SJSA1 (cell line): ENCODE measurements at regions not wholly inside any gene's neighbourhood (a gene's known extent, or its start where the extent isn't known, plus 50 kb on each side); places are given as distances from the start of the nearest gene placed in this dataset.

Experiments used
- DNase-seq, 2 experiments: peaks; one replicate each; pipeline ENCODE4 v3.0.0-alpha.2; 2015 to 2020; ENCODE audit warnings: low spot score in 2 of 2, low read depth in 1 of 2
- H3K27ac ChIP-seq: fragments of 250-450 bp; sonication (Bioruptor Pico); 2 replicates; pipeline ENCODE4 v1.5.1; 2020; ENCODE audit warnings: mild to moderate bottlenecking, moderate library complexity
- H3K27me3 ChIP-seq: fragments of 250-450 bp; sonication (Bioruptor Pico); replicated peaks from 2 replicates; pipeline ENCODE4 v1.5.1; 2020; ENCODE audit warnings: mild to moderate bottlenecking, moderate library complexity
- H3K36me3 ChIP-seq: fragments of 250-450 bp; sonication (Bioruptor Pico); 2 replicates; pipeline ENCODE4 v1.5.1; 2020; ENCODE audit warnings: mild to moderate bottlenecking
- H3K4me1 ChIP-seq: fragments of 250-450 bp; sonication (Bioruptor Pico); replicated peaks from 2 replicates; pipeline ENCODE4 v1.6.1; 2021; ENCODE audit warnings: mild to moderate bottlenecking
- H3K4me3 ChIP-seq: fragments of 250-450 bp; sonication (Bioruptor Pico); 2 replicates; pipeline ENCODE4 v1.5.1; 2020; ENCODE audit warnings: mild to moderate bottlenecking
- H3K9me3 ChIP-seq: fragments of 250-450 bp; sonication (Bioruptor Pico); replicated peaks from 2 replicates; pipeline ENCODE4 v1.5.1; 2020; ENCODE audit warnings: mild to moderate bottlenecking

GRCh38 chr18:78510091-78510490 lies 469.5 kb upstream of the SALL3 start:
- peaks cover 4% of the 10 kb centered on the region; the same call in 1 of the 2 replicates for H3K9me3 ChIP-seq
- H3K4me3 ChIP-seq: no peak overlapping the region
- H3K27ac ChIP-seq: no peak overlapping the region
- no peaks in the 10 kb centered on the region for H3K27me3 ChIP-seq
- no peaks in the 10 kb centered on the region for H3K36me3 ChIP-seq
- no peaks in the 10 kb centered on the region for H3K4me1 ChIP-seq
- DNase-seq: no peak

DNA sequence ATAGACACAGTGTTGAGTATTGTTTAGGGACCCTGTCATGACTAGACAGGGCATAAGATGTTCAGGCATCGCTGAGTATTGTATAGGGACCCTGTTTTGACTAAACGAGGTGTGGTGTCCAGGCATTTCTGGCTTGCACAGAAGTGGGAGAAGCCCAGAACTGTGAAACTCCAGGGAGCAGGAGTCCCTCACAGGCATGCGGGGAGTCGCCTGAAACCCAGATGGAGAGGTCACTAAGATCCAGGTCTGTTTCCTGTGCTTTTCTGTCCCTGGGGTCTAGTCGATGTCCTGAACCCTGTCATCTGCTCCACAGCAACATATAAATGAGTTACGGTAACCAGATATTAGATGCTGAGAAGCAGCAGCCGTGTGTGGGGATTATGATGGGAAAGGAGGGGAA lies 469.0 kb upstream of the SALL3 start:
- no peak overlapping the region for H3K4me3 ChIP-seq
- DNase-seq: no peak
- no peaks in the 10 kb centered on the region for H3K4me1 ChIP-seq
- H3K36me3 ChIP-seq: no peaks in the 10 kb centered on the region
- no peaks in the 10 kb centered on the region for H3K27me3 ChIP-seq
- peaks cover 4% of the 10 kb centered on the region; the same call in 1 of the 2 replicates for H3K9me3 ChIP-seq
- no peak overlapping the region for H3K27ac ChIP-seq

- peak in 1 of 2 experiments; percentile 34 for DNase-seq
- Histone ChIP-seq H3K27me3 (no peaks in the 10 kb centered on the region), H3K4me3 (no peak overlapping the region), H3K4me1 (no peaks in the 10 kb centered on the region), H3K9me3 (peaks cover 4% of the 10 kb centered on the region; the same call in 1 of the 2 replicates), H3K36me3 (no peaks in the 10 kb centered on the region), H3K27ac (no peak overlapping the region)
These were observed 467.7 kb upstream of the SALL3 start for GRCh38 chr18:78511666-78512601.

DNA sequence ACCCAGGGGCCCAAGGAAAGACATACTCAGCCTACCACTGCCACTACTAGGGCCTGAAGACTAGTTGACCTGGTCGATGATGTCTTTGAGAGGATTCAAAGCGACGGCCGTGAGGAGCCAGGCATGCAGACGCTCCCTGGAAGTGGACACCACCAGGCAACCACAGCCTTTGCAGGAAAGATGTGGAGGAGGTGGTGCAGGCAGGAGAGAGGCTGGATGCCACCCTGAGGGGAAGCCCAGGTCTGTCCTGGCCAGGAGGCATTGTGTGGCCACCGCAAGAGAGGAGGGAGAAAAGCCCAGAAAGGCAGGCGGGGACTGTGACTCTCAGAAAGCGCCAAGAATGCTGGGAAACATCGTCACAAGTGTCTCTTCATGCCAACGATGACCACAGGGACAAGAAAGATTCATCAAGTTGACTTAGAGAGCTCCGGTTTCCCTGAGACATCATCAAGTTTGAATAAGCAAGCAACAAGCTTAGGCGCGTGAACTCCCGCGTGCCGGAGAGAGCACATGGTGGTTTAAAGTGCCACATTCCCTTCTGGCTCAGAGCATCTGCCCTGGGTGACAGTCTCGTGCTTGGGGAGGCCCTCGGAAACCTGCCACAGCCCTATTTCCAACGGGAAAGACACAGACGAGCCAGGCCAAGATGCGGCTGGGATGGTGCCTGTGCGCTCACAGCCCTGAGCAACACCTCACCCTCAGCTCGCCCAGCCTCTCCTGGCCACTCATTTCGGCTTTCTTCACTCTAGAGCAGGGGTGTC lies 464.5 kb upstream of the SALL3 start:
- Histone ChIP-seq H3K9me3 (peaks cover under 1% of the 10 kb centered on the region), H3K27ac (no peak overlapping the region), H3K27me3 (no peaks in the 10 kb centered on the region), H3K4me1 (no peaks in the 10 kb centered on the region), H3K36me3 (no peaks in the 10 kb centered on the region), H3K4me3 (no peak overlapping the region)
- DNase-seq: peak in 1 of 2 experiments; percentile 24

- H3K9me3 ChIP-seq: peaks cover 6% of the 10 kb centered on the region
- H3K27ac ChIP-seq: no peak overlapping the region
- DNase-seq: no peak
- no peak overlapping the region for H3K4me3 ChIP-seq
- no peaks in the 10 kb centered on the region for H3K36me3 ChIP-seq
- no peaks in the 10 kb centered on the region for H3K4me1 ChIP-seq
- H3K27me3 ChIP-seq: no peaks in the 10 kb centered on the region
These were observed 462.3 kb upstream of the SALL3 start for GRCh38 chr18:78517328-78517727.

- Histone ChIP-seq H3K4me1 (no peaks in the 10 kb centered on the region), H3K9me3 (peaks cover 9% of the 10 kb centered on the region), H3K36me3 (no peaks in the 10 kb centered on the region), H3K27me3 (no peaks in the 10 kb centered on the region), H3K27ac (no peak overlapping the region), H3K4me3 (no peak overlapping the region)
- DNase-seq: no peak
These were observed 461.6 kb upstream of the SALL3 start for GRCh38 chr18:78517973-78518372.

DNA sequence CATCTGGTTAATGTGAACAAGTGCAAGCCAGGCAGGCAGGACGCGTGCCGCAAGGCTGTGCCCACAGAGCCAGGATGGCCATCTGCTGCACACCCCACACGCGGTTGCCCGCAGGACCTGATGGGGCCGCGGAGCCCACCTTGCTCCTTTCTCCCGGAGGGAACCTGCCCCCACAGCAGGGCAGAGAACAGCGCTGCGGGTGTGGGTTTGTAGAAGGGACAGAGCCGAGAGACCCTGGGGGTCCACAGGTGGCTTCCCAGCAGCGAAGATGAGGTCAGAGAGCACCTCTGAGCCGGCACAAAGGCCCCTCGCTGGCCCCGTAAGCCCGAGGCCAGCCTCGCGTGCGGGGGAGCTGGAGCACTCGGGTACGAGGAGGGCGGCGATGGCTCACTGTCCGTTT lies 460.8 kb upstream of the SALL3 start:
- H3K27ac ChIP-seq: no peak overlapping the region
- H3K9me3 ChIP-seq: peaks cover 15% of the 10 kb centered on the region
- H3K4me3 ChIP-seq: no peak overlapping the region
- H3K27me3 ChIP-seq: no peaks in the 10 kb centered on the region
- H3K4me1 ChIP-seq: no peaks in the 10 kb centered on the region
- H3K36me3 ChIP-seq: no peaks in the 10 kb centered on the region
- no peak for DNase-seq

DNA sequence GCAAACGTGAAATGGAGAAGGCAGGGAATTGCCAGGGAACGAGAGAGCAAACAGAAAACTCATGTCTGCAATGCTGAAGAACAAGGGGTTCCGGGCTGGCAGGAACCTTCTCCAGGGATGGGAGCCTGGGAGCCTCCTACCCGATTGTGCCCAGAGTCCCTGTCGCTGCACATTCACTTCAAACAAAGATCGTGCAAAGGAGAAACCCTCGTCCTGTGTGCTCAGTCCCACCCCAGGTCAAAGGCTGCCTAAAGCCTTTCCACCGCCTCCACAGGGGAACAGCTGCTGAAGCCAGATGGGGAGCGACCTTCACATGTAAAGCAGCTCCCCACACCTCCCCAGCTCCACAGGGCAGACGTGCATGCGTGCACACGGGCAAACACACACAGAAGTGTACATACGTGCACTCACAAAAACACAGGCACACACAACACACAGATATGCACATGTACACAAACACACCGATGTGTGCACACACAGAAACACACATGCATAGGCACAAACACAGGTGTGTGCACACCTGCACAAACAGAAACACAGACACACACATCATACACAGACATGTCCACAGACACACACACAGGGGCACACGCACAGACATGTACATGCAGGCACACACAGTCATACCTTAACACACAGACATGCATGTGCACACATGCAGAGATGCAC lies 460.1 kb upstream of the SALL3 start:
- H3K4me3 ChIP-seq: no peak overlapping the region
- H3K9me3 ChIP-seq: peaks cover 15% of the 10 kb centered on the region
- no peaks in the 10 kb centered on the region for H3K27me3 ChIP-seq
- no peaks in the 10 kb centered on the region for H3K36me3 ChIP-seq
- H3K27ac ChIP-seq: no peak overlapping the region
- no peak for DNase-seq
- H3K4me1 ChIP-seq: no peaks in the 10 kb centered on the region

DNA sequence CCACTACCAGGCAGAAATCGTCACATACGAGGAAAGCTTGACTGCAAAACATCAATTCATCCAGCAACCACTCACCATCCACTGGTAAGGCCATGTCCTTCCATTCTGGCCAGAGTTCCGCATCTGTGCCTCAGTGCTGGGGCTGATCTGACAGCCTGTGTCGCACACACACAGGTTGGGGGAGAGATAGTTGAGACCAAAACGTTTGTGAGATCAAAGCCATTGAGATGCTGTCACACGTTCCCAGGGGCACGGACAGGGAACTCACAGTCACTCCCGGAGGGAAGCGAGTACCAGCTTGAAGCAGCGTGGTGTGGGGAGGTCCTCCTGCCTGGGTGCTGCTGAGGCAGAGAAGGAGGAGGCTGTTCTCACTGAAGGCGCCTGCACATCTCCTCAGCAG lies 458.5 kb upstream of the SALL3 start:
- no peaks in the 10 kb centered on the region for H3K4me1 ChIP-seq
- no peak for DNase-seq
- H3K36me3 ChIP-seq: no peaks in the 10 kb centered on the region
- no peaks in the 10 kb centered on the region for H3K27me3 ChIP-seq
- H3K27ac ChIP-seq: no peak overlapping the region
- H3K9me3 ChIP-seq: peaks cover 15% of the 10 kb centered on the region
- H3K4me3 ChIP-seq: no peak overlapping the region

DNA sequence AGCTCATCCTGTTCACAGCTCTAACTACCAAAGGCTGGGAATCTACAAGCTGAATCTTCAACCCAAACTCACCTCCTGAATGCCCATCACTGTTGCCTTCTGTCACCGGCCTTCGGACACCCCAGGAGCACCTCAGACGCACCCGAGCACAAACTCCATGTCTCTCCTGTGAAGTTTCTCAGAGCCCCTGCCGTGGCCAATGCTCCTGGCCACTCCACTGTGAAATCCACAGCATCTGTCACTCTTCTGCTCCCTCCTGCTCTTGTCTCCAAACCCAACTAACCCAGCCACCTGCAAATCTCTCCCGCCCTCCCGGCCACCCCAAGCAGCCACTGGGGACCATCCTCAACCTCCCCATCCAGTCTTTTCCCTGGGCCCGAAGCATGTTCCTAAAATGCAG lies 457.9 kb upstream of the SALL3 start:
- Histone ChIP-seq H3K36me3 (no peaks in the 10 kb centered on the region), H3K9me3 (peaks cover 15% of the 10 kb centered on the region), H3K27ac (no peak overlapping the region), H3K4me1 (no peaks in the 10 kb centered on the region), H3K27me3 (no peaks in the 10 kb centered on the region), H3K4me3 (no peak overlapping the region)
- no peak for DNase-seq

DNA sequence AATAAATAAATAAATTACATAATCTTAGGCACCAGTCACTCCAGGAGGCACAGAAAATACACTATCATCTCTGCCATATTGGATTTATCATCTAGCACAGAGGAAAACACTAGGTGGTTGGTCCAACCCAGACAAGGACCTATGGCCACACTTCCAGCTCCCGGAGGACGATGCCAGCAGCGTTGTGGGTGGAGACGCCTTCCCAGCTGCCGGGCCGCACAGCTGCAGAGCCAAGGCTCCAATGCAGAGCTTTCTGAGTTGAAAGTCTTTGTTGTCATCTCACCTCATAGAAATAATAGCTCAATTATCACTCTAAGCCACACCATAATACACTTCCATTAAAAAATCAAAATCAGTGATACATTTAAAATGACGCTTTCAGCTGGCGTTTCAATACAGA lies 457.1 kb upstream of the SALL3 start:
- Histone ChIP-seq H3K36me3 (no peaks in the 10 kb centered on the region), H3K27ac (no peak overlapping the region), H3K27me3 (no peaks in the 10 kb centered on the region), H3K4me3 (no peak overlapping the region), H3K9me3 (peaks cover 15% of the 10 kb centered on the region), H3K4me1 (no peaks in the 10 kb centered on the region)
- no peak for DNase-seq

- Histone ChIP-seq H3K27ac (no peak overlapping the region), H3K4me3 (no peak overlapping the region), H3K4me1 (no peaks in the 10 kb centered on the region), H3K27me3 (no peaks in the 10 kb centered on the region), H3K9me3 (peaks cover 15% of the 10 kb centered on the region), H3K36me3 (no peaks in the 10 kb centered on the region)
- no peak for DNase-seq
These were observed 455.8 kb upstream of the SALL3 start for GRCh38 chr18:78523850-78524249.

- Histone ChIP-seq H3K4me3 (no peak overlapping the region), H3K27ac (no peak overlapping the region), H3K36me3 (no peaks in the 10 kb centered on the region), H3K9me3 (peaks cover 20% of the 10 kb centered on the region), H3K4me1 (no peaks in the 10 kb centered on the region), H3K27me3 (no peaks in the 10 kb centered on the region)
- no peak for DNase-seq
These were observed 454.1 kb upstream of the SALL3 start for GRCh38 chr18:78525366-78526111.
